Endothelial cell of umbilical vein (primary cell): ENCODE measurements at regions not wholly inside any gene's neighbourhood (a gene's known extent, or its start where the extent isn't known, plus 50 kb on each side); places are given as distances from the start of the nearest gene placed in this dataset.
A peak's percentile ranks its signal among the peaks of the same experiment; 100 is the strongest.

ENCODE experiments used
- BruUV-seq: library from RNA; stranded (reverse); fragments of 400-500 nt; replicated peaks from 2 replicates; lab custom pipeline; 2021; lab: Mats Ljungman, UMichigan
- CTCF ChIA-PET: fragments of 300-600, 350-600 bp; sonication (Branson Sonifier 250); formaldehyde crosslinking; loops from one replicate; lab custom pipeline; 2021; ENCODE audit warnings: antibody characterized with exemption, inconsistent platforms; lab: Charles Lee
- POLR2A ChIA-PET: fragments of 300-600, 350-600 bp; sonication (Branson Sonifier 250); formaldehyde crosslinking; loops from one replicate; lab custom pipeline; 2021; ENCODE audit warnings: antibody characterized with exemption, inconsistent platforms; lab: Charles Lee
- DNase-seq: peaks from one replicate; pipeline ENCODE4 v3.0.0-alpha.2; 2011; ENCODE audit warnings: low read depth, low spot score
- FAIRE-seq: peaks from 2 replicates; lab custom pipeline; 2011; peaks lifted over from hg19 to GRCh38; lab: Jason Lieb, UNC
- H2AFZ ChIP-seq: 2 replicates; pipeline ENCODE4 v1.6.0; 2012; ENCODE audit warnings: low read depth, low read length, control low read depth, inconsistent platforms
- H3K27ac ChIP-seq: 2 replicates; pipeline ENCODE4 v1.5.1; 2011; ENCODE audit warnings: low read depth, mild to moderate bottlenecking, control low read depth, low read length, moderate library complexity; ENCODE audit not compliant: insufficient read depth
- H3K27me3 ChIP-seq, 2 experiments: 2 replicates each; pipeline versions ENCODE4 v1.6.0 to v1.6.1; 2011; ENCODE audit warnings: low read length in 2 of 2, mixed read lengths in 1 of 2; ENCODE audit not compliant: control insufficient read depth in 2 of 2, insufficient read depth in 2 of 2
- H3K36me3 ChIP-seq, 2 experiments: 2 replicates in 1 of 2; 3 replicates in 1 of 2; pipeline ENCODE4 v1.5.1; 2011; ENCODE audit warnings: low read length in 2 of 2, mild to moderate bottlenecking in 1 of 2, moderate library complexity in 1 of 2; ENCODE audit not compliant: control insufficient read depth in 2 of 2, insufficient read depth in 2 of 2; ENCODE audit errors: extremely low read depth in 1 of 2
- H3K4me1 ChIP-seq: 3 replicates; pipeline ENCODE4 v1.5.1; 2011; ENCODE audit warnings: mild to moderate bottlenecking, low read length; ENCODE audit not compliant: control insufficient read depth, insufficient read depth; ENCODE audit errors: extremely low read depth
- H3K4me2 ChIP-seq: 2 replicates; pipeline ENCODE4 v1.6.1; 2011; ENCODE audit warnings: low read length, control low read depth, mixed read lengths; ENCODE audit not compliant: insufficient read depth
- H3K4me3 ChIP-seq, 3 experiments: fragments of 200-600 bp in 1 of 3; sonication (generic), shearing (Covaris generic) in 1 of 3; replicated peaks in 1 of 3; 2 replicates each; pipeline ENCODE4 v1.5.1; 2011 to 2016; ENCODE audit warnings: control low read depth in 3 of 3, low read length in 3 of 3, mild to moderate bottlenecking in 2 of 3, inconsistent platforms in 1 of 3, low read depth in 1 of 3, moderate library complexity in 1 of 3; ENCODE audit not compliant: insufficient read depth in 1 of 3
- H3K79me2 ChIP-seq: 2 replicates; pipeline ENCODE4 v1.6.0; 2012; ENCODE audit warnings: low read length, inconsistent platforms; ENCODE audit not compliant: control insufficient read depth, insufficient read depth
- H3K9ac ChIP-seq: replicated peaks from 2 replicates; pipeline ENCODE3; 2011; ENCODE audit warnings: low read length, control low read depth; ENCODE audit not compliant: insufficient read depth; ENCODE audit errors: extremely low read depth
- H3K9me1 ChIP-seq: replicated peaks from 3 replicates; pipeline ENCODE4 v1.6.0; 2011; ENCODE audit warnings: mild to moderate bottlenecking, low read length; ENCODE audit not compliant: control insufficient read depth, insufficient read depth; ENCODE audit errors: extremely low read depth
- H3K9me3 ChIP-seq: replicated peaks from 2 replicates; pipeline ENCODE4 v1.5.1; 2012; ENCODE audit warnings: low read length, inconsistent platforms; ENCODE audit not compliant: control insufficient read depth, insufficient read depth
- H4K20me1 ChIP-seq: replicated peaks from 2 replicates; pipeline ENCODE3; 2011; ENCODE audit warnings: mild to moderate bottlenecking, low read length; ENCODE audit not compliant: control insufficient read depth, insufficient read depth; ENCODE audit errors: extremely low read depth
- EZH2 ChIP-seq: IDR thresholded peaks from 2 replicates; pipeline ENCODE4 v1.6.1; 2012; ENCODE audit warnings: borderline replicate concordance, low read depth, mild to moderate bottlenecking, moderate library complexity, low read length, inconsistent platforms; ENCODE audit not compliant: severe bottlenecking
- FOS ChIP-seq: IDR thresholded peaks from 2 replicates; pipeline ENCODE4 v1.6.1; 2011; ENCODE audit warnings: mild to moderate bottlenecking, low read length, moderate library complexity, borderline replicate concordance; ENCODE audit not compliant: insufficient read depth
- GATA2 ChIP-seq: IDR thresholded peaks from 2 replicates; pipeline ENCODE4 v1.7.0; 2011; ENCODE audit warnings: low read depth, mild to moderate bottlenecking, moderate library complexity, mixed read lengths, low read length; ENCODE audit not compliant: insufficient read length, insufficient read depth
- JUN ChIP-seq: IDR thresholded peaks from 2 replicates; pipeline ENCODE4 v1.6.1; 2011; ENCODE audit warnings: borderline replicate concordance, low read depth; ENCODE audit not compliant: insufficient read length, insufficient read depth
- MYC ChIP-seq: IDR thresholded peaks from one replicate; pipeline ENCODE4 v1.6.1; 2011; ENCODE audit warnings: mild to moderate bottlenecking, low read depth, low read length
- POLR2A ChIP-seq: IDR thresholded peaks from 2 replicates; pipeline ENCODE4 v1.6.1; 2012; ENCODE audit warnings: low read depth, mild to moderate bottlenecking, control low read depth, low read length
- POLR2AphosphoS5 ChIP-seq: IDR thresholded peaks from 2 replicates; pipeline ENCODE4 v1.6.1; 2012; ENCODE audit warnings: low read depth, mild to moderate bottlenecking, control low read depth, low read length, moderate library complexity; ENCODE audit not compliant: insufficient read depth
- dilution Hi-C: fragments of 300-500 bp; cut with MboI; formaldehyde crosslinking; loops from one replicate; pipeline ENCODE4 v1.15.0; 2019; ENCODE audit warnings: low sequenced_read_pairs; ENCODE audit not compliant: extremely low pct_ligation_motif_present
- intact Hi-C: fragments of 100-400 bp; cut with micrococcal nuclease; formaldehyde crosslinking; loops from one replicate; pipeline ENCODE4 v1.10.0; 2022
- TF ChIP-seq, protein P1 (sequence below): IDR thresholded peaks from 2 replicates; pipeline ENCODE4 v1.6.1; 2011; ENCODE audit not compliant: insufficient read depth, insufficient read length
- TF ChIP-seq, protein P2 (sequence below), 2 donors: IDR thresholded peaks; 1 replicate in 1 of 2; 2 replicates in 1 of 2; pipeline ENCODE4 v1.5.1; 2011; ENCODE audit warnings: low read length in 2 of 2, mild to moderate bottlenecking in 2 of 2, moderate library complexity in 2 of 2, control low read depth in 1 of 2, inconsistent platforms in 1 of 2, low read depth in 1 of 2; ENCODE audit not compliant: insufficient read depth in 1 of 2; ENCODE audit errors: extremely low read depth in 1 of 2

DNA sequence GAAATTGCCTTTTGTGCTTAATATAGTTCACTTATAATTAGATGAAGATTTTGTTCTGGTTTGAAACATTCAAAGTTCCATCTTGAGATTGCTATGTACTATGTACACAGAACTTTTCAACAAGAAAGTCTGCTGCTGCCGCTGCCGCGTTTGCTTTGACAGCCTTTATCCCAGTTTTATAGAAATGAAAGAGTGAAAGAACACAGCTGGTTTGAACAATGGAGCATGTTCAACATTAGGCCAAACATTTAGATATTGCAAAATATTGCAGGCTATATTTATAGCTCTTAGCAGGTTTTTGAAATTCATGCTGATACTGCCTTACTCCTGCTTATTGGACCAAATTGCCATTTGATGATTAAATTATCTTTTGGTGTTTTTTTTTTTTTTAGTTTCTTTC lies 299.8 kb upstream of the PRKD1 start:
- FAIRE-seq (no peak), DNase-seq (no peak)
- Histone ChIP-seq H3K4me3 (no peak overlapping the region), H2AFZ (no peak overlapping the region), H3K4me1 (peaks cover 47% of the 10 kb centered on the region), H3K27me3 (no peaks in the 10 kb centered on the region), H3K9me3 (no peaks in the 10 kb centered on the region), H3K4me2 (peak overlapping the region; percentile 55), H3K79me2 (no peaks in the 10 kb centered on the region), H3K27ac (peak overlapping the region; percentile 52), H3K9ac (peak overlapping the region; percentile 32), H4K20me1 (no peaks in the 10 kb centered on the region), H3K9me1 (no peaks in the 10 kb centered on the region), H3K36me3 (no peaks in the 10 kb centered on the region)
- dilution Hi-C loops = no loop called here
- POLR2A ChIA-PET = no interaction called here
- intact Hi-C loops = loop anchor here (5.0 to 10.0 kb wide), 2 partner anchors 397 to 1850 kb away; partner anchors contain the start of genes ARHGAP5 and SCFD1
- CTCF ChIA-PET = interaction anchor here (1.1 to 1.5 kb wide), 3 partner anchors 13 to 1470 kb away, joined by 4 to 7 read pairs (median 5); no protein-coding TSS in a partner anchor
- BruUV-seq = no TSS peak
- TF ChIP-seq, protein P1, sequence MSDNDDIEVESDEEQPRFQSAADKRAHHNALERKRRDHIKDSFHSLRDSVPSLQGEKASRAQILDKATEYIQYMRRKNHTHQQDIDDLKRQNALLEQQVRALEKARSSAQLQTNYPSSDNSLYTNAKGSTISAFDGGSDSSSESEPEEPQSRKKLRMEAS = no peak
- no peak for TF ChIP-seq EZH2
- no peak for TF ChIP-seq JUN
- no peak for TF ChIP-seq GATA2
- no peak for TF ChIP-seq MYC
- TF ChIP-seq, protein P2, sequence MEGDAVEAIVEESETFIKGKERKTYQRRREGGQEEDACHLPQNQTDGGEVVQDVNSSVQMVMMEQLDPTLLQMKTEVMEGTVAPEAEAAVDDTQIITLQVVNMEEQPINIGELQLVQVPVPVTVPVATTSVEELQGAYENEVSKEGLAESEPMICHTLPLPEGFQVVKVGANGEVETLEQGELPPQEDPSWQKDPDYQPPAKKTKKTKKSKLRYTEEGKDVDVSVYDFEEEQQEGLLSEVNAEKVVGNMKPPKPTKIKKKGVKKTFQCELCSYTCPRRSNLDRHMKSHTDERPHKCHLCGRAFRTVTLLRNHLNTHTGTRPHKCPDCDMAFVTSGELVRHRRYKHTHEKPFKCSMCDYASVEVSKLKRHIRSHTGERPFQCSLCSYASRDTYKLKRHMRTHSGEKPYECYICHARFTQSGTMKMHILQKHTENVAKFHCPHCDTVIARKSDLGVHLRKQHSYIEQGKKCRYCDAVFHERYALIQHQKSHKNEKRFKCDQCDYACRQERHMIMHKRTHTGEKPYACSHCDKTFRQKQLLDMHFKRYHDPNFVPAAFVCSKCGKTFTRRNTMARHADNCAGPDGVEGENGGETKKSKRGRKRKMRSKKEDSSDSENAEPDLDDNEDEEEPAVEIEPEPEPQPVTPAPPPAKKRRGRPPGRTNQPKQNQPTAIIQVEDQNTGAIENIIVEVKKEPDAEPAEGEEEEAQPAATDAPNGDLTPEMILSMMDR (IDR thresholded peaks at IDR 0.05; ENCODE audit: extremely low read depth in 1 of 2, insufficient read depth in 1 of 2, low read depth in 1 of 2, low read length in 2 of 2) = no peak
- no peak for TF ChIP-seq POLR2AphosphoS5
- no peak for TF ChIP-seq POLR2A
- no peak for TF ChIP-seq FOS
